ENCODE measurements at regions not wholly inside any gene's neighbourhood (a gene's known extent, or its start where the extent isn't known, plus 50 kb on each side); places are given as distances from the start of the nearest gene placed in this dataset.

GRCh38 chr4:37051866-37052265, 192.7 kb upstream of the NWD2 start:
- H4K20me1 ChIP-seq (ENCODE audit: insufficient read depth, low read length): no peaks in the 10 kb centered on the region
- H3K36me3 Mint-ChIP-seq (ENCODE audit: low read depth, unreplicated experiment): no peaks in the 10 kb centered on the region
- H3K4me3 Mint-ChIP-seq (ENCODE audit: unreplicated experiment): no peak overlapping the region
- H3K9ac ChIP-seq (ENCODE audit: low read length): no peak overlapping the region
- no peak overlapping the region for H3K4me3 ChIP-seq (ENCODE audit: insufficient read depth, low read depth, low read length)
- no peak for FAIRE-seq
- no peak for TF ChIP-seq EZH2 (IDR thresholded peaks at IDR 0.05; ENCODE audit: insufficient read depth, low read length)
- TF ChIP-seq, protein P1, sequence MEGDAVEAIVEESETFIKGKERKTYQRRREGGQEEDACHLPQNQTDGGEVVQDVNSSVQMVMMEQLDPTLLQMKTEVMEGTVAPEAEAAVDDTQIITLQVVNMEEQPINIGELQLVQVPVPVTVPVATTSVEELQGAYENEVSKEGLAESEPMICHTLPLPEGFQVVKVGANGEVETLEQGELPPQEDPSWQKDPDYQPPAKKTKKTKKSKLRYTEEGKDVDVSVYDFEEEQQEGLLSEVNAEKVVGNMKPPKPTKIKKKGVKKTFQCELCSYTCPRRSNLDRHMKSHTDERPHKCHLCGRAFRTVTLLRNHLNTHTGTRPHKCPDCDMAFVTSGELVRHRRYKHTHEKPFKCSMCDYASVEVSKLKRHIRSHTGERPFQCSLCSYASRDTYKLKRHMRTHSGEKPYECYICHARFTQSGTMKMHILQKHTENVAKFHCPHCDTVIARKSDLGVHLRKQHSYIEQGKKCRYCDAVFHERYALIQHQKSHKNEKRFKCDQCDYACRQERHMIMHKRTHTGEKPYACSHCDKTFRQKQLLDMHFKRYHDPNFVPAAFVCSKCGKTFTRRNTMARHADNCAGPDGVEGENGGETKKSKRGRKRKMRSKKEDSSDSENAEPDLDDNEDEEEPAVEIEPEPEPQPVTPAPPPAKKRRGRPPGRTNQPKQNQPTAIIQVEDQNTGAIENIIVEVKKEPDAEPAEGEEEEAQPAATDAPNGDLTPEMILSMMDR (IDR thresholded peaks at IDR 0.05; ENCODE audit: insufficient read depth, low read depth, low read length): no peak
- H3K4me2 ChIP-seq (ENCODE audit: low read length): no peak overlapping the region
- no peaks in the 10 kb centered on the region for H3K27me3 ChIP-seq (ENCODE audit: insufficient read depth, low read length)
- no peaks in the 10 kb centered on the region for H3K27me3 Mint-ChIP-seq (ENCODE audit: low read depth, unreplicated experiment)
- H3K27ac ChIP-seq (ENCODE audit: low read depth, low read length): no peak overlapping the region
- H3K9me3 ChIP-seq (ENCODE audit: insufficient read depth, low read depth, low read length): no peaks in the 10 kb centered on the region
- no peak overlapping the region for H2AFZ ChIP-seq (ENCODE audit: low read depth, low read length)
- no peaks in the 10 kb centered on the region for H3K4me1 ChIP-seq (ENCODE audit: insufficient read depth, low read length)
- H3K9me3 Mint-ChIP-seq (ENCODE audit: unreplicated experiment): no peaks in the 10 kb centered on the region
- no peak overlapping the region for H3K27ac Mint-ChIP-seq (ENCODE audit: unreplicated experiment)
- no peak for DNase-seq (ENCODE audit: low read depth)
- no peaks in the 10 kb centered on the region for H3K36me3 ChIP-seq (ENCODE audit: insufficient read depth, low read length)
- no peaks in the 10 kb centered on the region for H3K79me2 ChIP-seq (ENCODE audit: insufficient read depth, low read length)
- H3K4me1 Mint-ChIP-seq (ENCODE audit: low read depth, unreplicated experiment): peaks cover 1% of the 10 kb centered on the region

GRCh38 chr4:37054531-37055077, 189.9 kb upstream of the NWD2 start:
- H3K4me2 ChIP-seq (ENCODE audit: low read length): no peak overlapping the region

DNA sequence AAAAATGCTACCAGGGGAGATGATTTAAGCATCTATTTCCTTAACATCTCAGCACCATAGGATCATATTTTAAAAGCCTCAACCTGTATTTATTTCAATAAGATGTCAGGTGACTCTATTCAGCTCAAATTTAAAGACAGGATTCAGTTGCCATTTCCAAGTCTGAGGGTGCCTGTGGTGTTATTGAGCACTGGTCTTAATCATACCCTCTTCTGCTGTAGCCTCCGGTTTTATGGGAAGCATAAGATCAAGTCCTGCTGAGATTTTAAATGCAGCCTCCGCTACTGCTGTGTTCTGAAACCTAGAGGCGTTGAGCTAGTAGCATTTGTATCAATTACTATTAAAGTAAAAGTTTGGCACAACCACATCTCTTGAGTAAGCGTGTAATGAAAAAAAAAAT, 185.7 kb upstream of the NWD2 start:
- no peaks in the 10 kb centered on the region for H3K79me2 ChIP-seq (ENCODE audit: insufficient read depth, low read length)
- H3K4me1 ChIP-seq (ENCODE audit: insufficient read depth, low read length): no peaks in the 10 kb centered on the region
- H2AFZ ChIP-seq (ENCODE audit: low read depth, low read length): no peak overlapping the region
- H3K9ac ChIP-seq (ENCODE audit: low read length): no peak overlapping the region
- DNase-seq (ENCODE audit: low read depth) (no peak), FAIRE-seq (no peak)
- H3K27ac ChIP-seq (ENCODE audit: low read depth, low read length): no peak overlapping the region
- H3K4me2 ChIP-seq (ENCODE audit: low read length): no peak overlapping the region
- H3K36me3 ChIP-seq (ENCODE audit: insufficient read depth, low read length): no peaks in the 10 kb centered on the region
- Mint-ChIP-seq H3K27ac (ENCODE audit: unreplicated experiment) (no peak overlapping the region), H3K4me3 (ENCODE audit: unreplicated experiment) (no peak overlapping the region), H3K27me3 (ENCODE audit: low read depth, unreplicated experiment) (no peaks in the 10 kb centered on the region), H3K36me3 (ENCODE audit: low read depth, unreplicated experiment) (no peaks in the 10 kb centered on the region), H3K4me1 (ENCODE audit: low read depth, unreplicated experiment) (no peaks in the 10 kb centered on the region), H3K9me3 (ENCODE audit: unreplicated experiment) (no peaks in the 10 kb centered on the region)
- no peaks in the 10 kb centered on the region for H4K20me1 ChIP-seq (ENCODE audit: insufficient read depth, low read length)
- TF ChIP-seq, protein P1 (IDR thresholded peaks at IDR 0.05; ENCODE audit: insufficient read depth, low read depth, low read length): no peak
- TF ChIP-seq EZH2 (IDR thresholded peaks at IDR 0.05; ENCODE audit: insufficient read depth, low read length): no peak
- H3K27me3 ChIP-seq (ENCODE audit: insufficient read depth, low read length): no peaks in the 10 kb centered on the region
- no peaks in the 10 kb centered on the region for H3K9me3 ChIP-seq (ENCODE audit: insufficient read depth, low read depth, low read length)
- H3K4me3 ChIP-seq (ENCODE audit: insufficient read depth, low read depth, low read length): no peak overlapping the region

More at GRCh38 chr4:37054531-37055077, 189.9 kb upstream of the NWD2 start:
- Mint-ChIP-seq H3K9me3 (ENCODE audit: unreplicated experiment) (no peaks in the 10 kb centered on the region), H3K27me3 (ENCODE audit: low read depth, unreplicated experiment) (no peaks in the 10 kb centered on the region), H3K4me1 (ENCODE audit: low read depth, unreplicated experiment) (peaks cover 1% of the 10 kb centered on the region), H3K4me3 (ENCODE audit: unreplicated experiment) (no peak overlapping the region), H3K27ac (ENCODE audit: unreplicated experiment) (no peak overlapping the region), H3K36me3 (ENCODE audit: low read depth, unreplicated experiment) (no peaks in the 10 kb centered on the region)
- Histone ChIP-seq H3K36me3 (ENCODE audit: insufficient read depth, low read length) (no peaks in the 10 kb centered on the region), H3K4me3 (ENCODE audit: insufficient read depth, low read depth, low read length) (no peak overlapping the region), H2AFZ (ENCODE audit: low read depth, low read length) (no peak overlapping the region), H4K20me1 (ENCODE audit: insufficient read depth, low read length) (no peaks in the 10 kb centered on the region), H3K79me2 (ENCODE audit: insufficient read depth, low read length) (no peaks in the 10 kb centered on the region), H3K27me3 (ENCODE audit: insufficient read depth, low read length) (no peaks in the 10 kb centered on the region), H3K9me3 (ENCODE audit: insufficient read depth, low read depth, low read length) (no peaks in the 10 kb centered on the region), H3K4me1 (ENCODE audit: insufficient read depth, low read length) (no peaks in the 10 kb centered on the region), H3K9ac (ENCODE audit: low read length) (no peak overlapping the region), H3K27ac (ENCODE audit: low read depth, low read length) (no peak overlapping the region)
- DNase-seq (ENCODE audit: low read depth) (no peak), FAIRE-seq (no peak)
- TF ChIP-seq, protein P1 (IDR thresholded peaks at IDR 0.05; ENCODE audit: insufficient read depth, low read depth, low read length): no peak
- no peak for TF ChIP-seq EZH2 (IDR thresholded peaks at IDR 0.05; ENCODE audit: insufficient read depth, low read length)
